Endothelial cell (in vitro differentiated cells): ENCODE measurements at regions not wholly inside any gene's neighbourhood (a gene's known extent, or its start where the extent isn't known, plus 50 kb on each side); places are given as distances from the start of the nearest gene placed in this dataset.

Experiments
- DNase-seq: peaks from one replicate; pipeline ENCODE4 v3.0.0; 2021; ENCODE audit warnings: low spot score
- H3K27ac Mint-ChIP-seq: one replicate; pipeline ENCODE4 v1.8.0; 2021; ENCODE audit warnings: mixed read lengths, inconsistent platforms; ENCODE audit not compliant: unreplicated experiment
- H3K27me3 Mint-ChIP-seq: one replicate; pipeline ENCODE4 v1.8.0; 2021; ENCODE audit warnings: mild to moderate bottlenecking, moderate library complexity, mixed read lengths, inconsistent platforms; ENCODE audit not compliant: unreplicated experiment
- H3K36me3 Mint-ChIP-seq: one replicate; pipeline ENCODE4 v1.8.0; 2021; ENCODE audit warnings: mild to moderate bottlenecking, low read depth, mixed read lengths, inconsistent platforms; ENCODE audit not compliant: unreplicated experiment
- H3K4me1 Mint-ChIP-seq: one replicate; pipeline ENCODE4 v1.8.0; 2021; ENCODE audit warnings: mild to moderate bottlenecking, mixed read lengths, inconsistent platforms; ENCODE audit not compliant: unreplicated experiment
- H3K4me3 Mint-ChIP-seq: one replicate; pipeline ENCODE4 v1.8.0; 2021; ENCODE audit warnings: mild to moderate bottlenecking, mixed read lengths, inconsistent platforms; ENCODE audit not compliant: unreplicated experiment
- H3K9me3 Mint-ChIP-seq: one replicate; pipeline ENCODE4 v1.8.0; 2021; ENCODE audit warnings: mixed read lengths, inconsistent platforms; ENCODE audit not compliant: unreplicated experiment
- TF ChIP-seq, protein P1 (sequence below): fragments of 200-600 bp; sonication (generic); IDR thresholded peaks from one replicate; pipeline ENCODE4 v1.5.0; 2021; ENCODE audit warnings: antibody characterized with exemption; ENCODE audit not compliant: unreplicated experiment

DNA sequence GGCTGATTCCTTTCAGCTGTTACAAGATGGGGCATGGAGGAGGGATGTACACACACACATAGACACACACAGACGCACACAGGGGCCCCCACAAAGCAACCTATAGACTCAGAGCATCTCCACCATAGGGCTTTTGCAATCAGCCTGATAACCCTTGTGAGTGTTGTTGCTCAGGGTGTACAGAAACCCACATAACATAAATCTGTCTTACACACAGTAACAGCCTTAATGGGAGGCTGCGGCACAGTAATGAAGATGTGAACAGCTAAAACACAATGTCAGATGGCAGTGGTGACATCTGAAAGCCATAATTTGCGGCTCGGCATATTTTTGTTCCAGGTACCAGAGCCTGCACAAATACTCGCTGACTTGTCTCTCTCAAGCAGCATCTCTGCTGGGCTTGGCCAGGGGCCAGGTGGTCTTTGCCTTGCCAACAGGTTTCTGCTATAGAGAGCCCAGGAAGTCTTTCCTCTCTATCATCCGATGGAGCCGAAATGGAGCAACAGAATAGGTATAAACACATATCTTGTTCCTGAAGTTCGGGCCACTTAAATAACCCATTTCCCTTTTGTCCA, 357.2 kb upstream of the GATB start:
- no peak for DNase-seq
- Mint-ChIP-seq H3K4me1 (peaks cover 34% of the 10 kb centered on the region), H3K9me3 (no peaks in the 10 kb centered on the region), H3K27ac (no peak overlapping the region), H3K4me3 (no peak overlapping the region), H3K36me3 (no peaks in the 10 kb centered on the region), H3K27me3 (peaks cover 8% of the 10 kb centered on the region)
- TF ChIP-seq, protein P1, sequence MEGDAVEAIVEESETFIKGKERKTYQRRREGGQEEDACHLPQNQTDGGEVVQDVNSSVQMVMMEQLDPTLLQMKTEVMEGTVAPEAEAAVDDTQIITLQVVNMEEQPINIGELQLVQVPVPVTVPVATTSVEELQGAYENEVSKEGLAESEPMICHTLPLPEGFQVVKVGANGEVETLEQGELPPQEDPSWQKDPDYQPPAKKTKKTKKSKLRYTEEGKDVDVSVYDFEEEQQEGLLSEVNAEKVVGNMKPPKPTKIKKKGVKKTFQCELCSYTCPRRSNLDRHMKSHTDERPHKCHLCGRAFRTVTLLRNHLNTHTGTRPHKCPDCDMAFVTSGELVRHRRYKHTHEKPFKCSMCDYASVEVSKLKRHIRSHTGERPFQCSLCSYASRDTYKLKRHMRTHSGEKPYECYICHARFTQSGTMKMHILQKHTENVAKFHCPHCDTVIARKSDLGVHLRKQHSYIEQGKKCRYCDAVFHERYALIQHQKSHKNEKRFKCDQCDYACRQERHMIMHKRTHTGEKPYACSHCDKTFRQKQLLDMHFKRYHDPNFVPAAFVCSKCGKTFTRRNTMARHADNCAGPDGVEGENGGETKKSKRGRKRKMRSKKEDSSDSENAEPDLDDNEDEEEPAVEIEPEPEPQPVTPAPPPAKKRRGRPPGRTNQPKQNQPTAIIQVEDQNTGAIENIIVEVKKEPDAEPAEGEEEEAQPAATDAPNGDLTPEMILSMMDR: no peak

DNA sequence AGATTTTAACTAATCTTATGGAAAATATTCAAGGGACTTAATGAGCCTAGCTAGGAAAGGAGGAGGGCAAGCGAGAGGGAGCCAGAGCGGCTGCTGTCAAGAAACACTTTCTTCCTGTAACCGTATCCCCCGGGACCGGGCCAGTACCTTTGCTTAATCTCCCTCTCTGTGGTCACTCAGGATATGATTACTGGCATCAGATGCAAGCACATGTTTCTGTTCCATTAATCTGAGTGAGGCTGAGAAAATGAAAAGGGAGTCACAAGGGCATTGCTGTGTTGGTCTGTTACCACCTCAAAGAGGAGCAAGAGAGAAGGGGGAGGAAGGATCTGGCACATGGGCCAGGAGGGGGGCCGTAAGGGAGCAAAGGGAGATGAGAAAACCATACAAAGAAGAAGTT, 356.7 kb upstream of the GATB start:
- Mint-ChIP-seq H3K36me3 (no peaks in the 10 kb centered on the region), H3K27ac (no peak overlapping the region), H3K27me3 (peaks cover 8% of the 10 kb centered on the region), H3K4me1 (peaks cover 39% of the 10 kb centered on the region), H3K4me3 (no peak overlapping the region), H3K9me3 (no peaks in the 10 kb centered on the region)
- TF ChIP-seq, protein P1: no peak
- no peak for DNase-seq

DNA sequence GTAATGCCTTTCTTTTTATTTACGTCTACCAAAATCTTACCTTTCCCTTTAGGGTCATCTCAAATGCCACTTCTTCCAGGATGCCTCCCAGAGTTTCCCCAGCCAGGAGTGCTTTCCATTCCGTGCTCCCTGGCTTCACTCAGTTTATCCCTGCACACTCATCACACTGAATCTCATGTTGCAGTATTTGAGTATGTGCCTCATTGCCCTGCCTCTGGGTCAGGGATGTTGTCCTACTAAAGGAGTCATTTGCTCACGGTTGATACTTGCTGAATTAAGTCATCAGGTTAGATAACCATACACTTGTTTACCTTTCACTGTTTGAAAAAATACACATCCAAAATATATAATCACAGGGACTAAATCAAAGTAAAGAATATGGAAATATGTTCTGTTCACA, 356.2 kb upstream of the GATB start:
- Mint-ChIP-seq H3K27me3 (peaks cover 8% of the 10 kb centered on the region), H3K36me3 (no peaks in the 10 kb centered on the region), H3K4me3 (no peak overlapping the region), H3K4me1 (peaks cover 42% of the 10 kb centered on the region), H3K27ac (peak overlapping the region; percentile 1), H3K9me3 (no peaks in the 10 kb centered on the region)
- no peak for DNase-seq
- TF ChIP-seq, protein P1: no peak

DNA sequence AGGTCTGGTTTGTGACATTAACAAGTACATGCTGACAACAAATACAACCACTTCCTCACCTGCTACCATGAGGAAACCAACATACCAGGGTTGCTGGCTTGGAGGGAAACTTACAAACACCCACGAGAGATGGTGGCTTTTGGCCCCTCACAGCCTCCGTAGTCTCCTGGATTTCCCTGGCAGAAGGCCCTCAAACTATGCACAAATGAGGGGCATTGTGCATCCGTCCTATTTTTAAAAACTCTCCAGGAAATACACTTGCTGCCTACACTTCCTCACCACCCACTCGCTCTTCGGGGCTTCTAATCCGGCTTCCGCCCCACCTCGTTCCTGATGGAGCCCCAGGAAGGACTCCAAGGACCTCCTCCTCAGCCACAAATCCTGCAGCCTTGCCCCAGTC, 355.0 kb upstream of the GATB start:
- DNase-seq: peak; percentile 25
- H3K36me3 Mint-ChIP-seq: no peaks in the 10 kb centered on the region
- peak overlapping the region; percentile 90 for H3K27ac Mint-ChIP-seq
- H3K4me3 Mint-ChIP-seq: no peak overlapping the region
- H3K9me3 Mint-ChIP-seq: no peaks in the 10 kb centered on the region
- TF ChIP-seq, protein P1: no peak
- H3K27me3 Mint-ChIP-seq: peaks cover 8% of the 10 kb centered on the region
- peaks cover 42% of the 10 kb centered on the region for H3K4me1 Mint-ChIP-seq

DNA sequence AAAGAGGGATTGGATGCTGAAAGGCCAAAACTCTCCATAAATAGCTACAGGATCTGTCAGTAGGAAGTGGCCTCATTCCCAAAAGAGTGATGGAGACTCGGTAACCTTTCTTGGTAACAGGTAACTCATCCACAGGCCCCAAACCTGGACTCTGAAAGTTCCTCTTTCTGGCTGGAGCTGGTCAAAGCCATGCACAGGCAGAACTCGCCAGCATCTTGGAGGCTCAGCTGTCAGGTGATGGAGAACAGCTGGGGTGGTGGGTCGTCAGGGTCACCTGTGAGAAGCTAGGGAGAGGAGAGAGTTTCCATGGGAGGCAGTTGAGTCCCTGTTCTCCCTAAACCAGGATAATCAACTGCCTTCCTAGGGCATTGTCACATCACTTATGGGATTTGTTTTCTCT, 354.3 kb upstream of the GATB start:
- H3K9me3 Mint-ChIP-seq: no peaks in the 10 kb centered on the region
- DNase-seq: no peak
- no peaks in the 10 kb centered on the region for H3K36me3 Mint-ChIP-seq
- no peak overlapping the region for H3K27ac Mint-ChIP-seq
- no peak overlapping the region for H3K4me3 Mint-ChIP-seq
- TF ChIP-seq, protein P1: no peak
- H3K4me1 Mint-ChIP-seq: peaks cover 47% of the 10 kb centered on the region
- H3K27me3 Mint-ChIP-seq: peaks cover 8% of the 10 kb centered on the region
